H7 (cell line): ENCODE measurements at regions not wholly inside any gene's neighbourhood (a gene's known extent, or its start where the extent isn't known, plus 50 kb on each side); places are given as distances from the start of the nearest gene placed in this dataset.

ENCODE experiments used
- DNase-seq: peaks from one replicate; pipeline ENCODE4 v3.0.0; 2012
- H3K27me3 ChIP-seq: 2 replicates; pipeline ENCODE4 v1.6.0; 2011; ENCODE audit warnings: mild to moderate bottlenecking, low read length; ENCODE audit not compliant: control insufficient read depth, insufficient read depth
- H3K36me3 ChIP-seq: replicated peaks from 2 replicates; pipeline ENCODE4 v1.5.1; 2011; ENCODE audit warnings: low read length; ENCODE audit not compliant: control insufficient read depth, insufficient read depth
- H3K4me3 ChIP-seq: 2 replicates; pipeline ENCODE4 v1.5.1; 2011; ENCODE audit warnings: low read depth, mild to moderate bottlenecking, control low read depth, low read length, moderate library complexity; ENCODE audit not compliant: insufficient read depth

DNA sequence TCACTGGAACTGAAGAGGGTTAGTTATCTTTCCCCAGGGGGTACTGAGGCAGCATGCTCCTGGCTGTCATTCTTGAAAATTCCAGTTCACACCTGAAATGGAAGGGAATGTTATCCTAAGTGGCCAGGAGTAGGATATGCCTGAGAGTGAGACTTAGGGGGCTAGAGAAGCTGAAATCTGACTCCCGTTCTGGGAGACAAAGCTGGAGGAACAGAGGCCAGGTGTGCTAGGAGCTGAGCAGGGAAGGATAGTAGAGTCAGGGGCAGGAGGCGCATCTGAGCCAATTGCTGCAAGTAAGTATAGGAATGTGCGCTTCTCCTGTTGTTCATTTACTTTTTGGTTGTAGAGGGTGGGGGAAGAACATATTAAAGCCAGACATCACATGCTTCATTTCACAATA, 58.1 kb upstream of the KIAA1217 start:
- DNase-seq = peak; percentile 16
- no peaks in the 10 kb centered on the region for H3K27me3 ChIP-seq
- no peak overlapping the region for H3K4me3 ChIP-seq
- H3K36me3 ChIP-seq = no peaks in the 10 kb centered on the region

DNA sequence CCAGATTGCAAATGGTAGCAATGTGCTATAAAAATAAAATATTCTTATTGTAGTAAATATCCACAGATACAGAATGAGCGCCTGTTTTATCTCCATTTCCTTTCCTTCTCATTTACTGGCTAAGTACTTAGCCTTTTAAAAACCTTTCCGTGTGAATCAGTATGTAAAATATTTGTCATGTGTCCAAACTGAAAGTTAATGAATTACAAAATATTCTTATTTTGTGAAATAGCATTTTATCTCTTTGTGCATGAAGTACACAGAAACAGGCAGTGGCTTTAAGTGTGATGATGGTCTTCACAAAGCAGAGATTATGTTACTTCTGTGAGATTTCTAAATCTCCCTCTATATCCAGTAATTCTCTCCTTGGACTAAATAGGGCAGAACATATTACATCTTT, 56.7 kb upstream of the KIAA1217 start:
- no peak for DNase-seq
- Histone ChIP-seq H3K27me3 (no peaks in the 10 kb centered on the region), H3K4me3 (no peak overlapping the region), H3K36me3 (no peaks in the 10 kb centered on the region)

- Histone ChIP-seq H3K4me3 (no peak overlapping the region), H3K36me3 (no peaks in the 10 kb centered on the region), H3K27me3 (no peaks in the 10 kb centered on the region)
- DNase-seq = no peak
Measured at GRCh38 chr10:24153031-24153430, 55.9 kb upstream of the KIAA1217 start.

DNA sequence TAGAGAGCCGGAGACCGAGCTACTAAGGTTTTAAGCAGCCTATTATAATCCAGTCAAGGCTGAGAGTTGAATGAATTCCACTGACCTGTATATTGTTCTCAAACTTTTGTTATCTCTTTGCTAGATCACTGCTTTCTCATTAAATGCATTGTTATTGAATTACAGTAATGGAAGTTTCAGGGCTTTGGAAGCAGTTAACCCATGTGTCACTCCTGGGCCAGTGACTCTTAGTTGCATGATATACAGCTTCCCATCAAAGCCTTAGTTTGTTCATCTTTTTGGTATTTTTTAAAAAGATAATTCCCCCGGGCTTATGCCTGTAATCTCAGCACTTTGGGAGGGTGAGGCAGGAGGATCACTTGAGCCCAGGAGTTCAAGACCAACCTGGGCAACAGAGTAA, 55.4 kb upstream of the KIAA1217 start:
- Histone ChIP-seq H3K36me3 (no peaks in the 10 kb centered on the region), H3K4me3 (no peak overlapping the region), H3K27me3 (no peaks in the 10 kb centered on the region)
- no peak for DNase-seq

- H3K36me3 ChIP-seq = no peaks in the 10 kb centered on the region
- H3K4me3 ChIP-seq = no peak overlapping the region
- no peak for DNase-seq
- no peaks in the 10 kb centered on the region for H3K27me3 ChIP-seq
Measured at GRCh38 chr10:24156686-24157085, 52.3 kb upstream of the KIAA1217 start.

DNA sequence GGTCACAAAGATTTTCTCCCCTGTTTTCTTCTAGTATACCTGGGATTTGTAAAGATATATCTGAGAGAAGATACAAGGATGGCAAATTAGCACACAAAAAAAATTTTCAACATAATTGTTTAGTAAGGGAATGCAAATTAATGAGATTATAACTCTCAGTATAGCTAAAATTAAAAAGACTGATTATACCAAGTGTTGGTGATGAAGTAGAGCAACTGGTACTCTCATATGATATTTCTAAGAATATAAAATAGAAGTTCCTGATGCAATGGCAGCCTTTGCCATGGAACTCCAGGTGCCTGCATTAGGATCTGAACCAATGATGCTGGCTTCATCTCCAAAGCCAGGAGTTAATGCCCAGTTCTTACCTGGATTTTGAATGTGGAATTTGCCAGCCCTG, 51.4 kb upstream of the KIAA1217 start:
- DNase-seq = no peak
- H3K27me3 ChIP-seq = no peaks in the 10 kb centered on the region
- no peak overlapping the region for H3K4me3 ChIP-seq
- no peaks in the 10 kb centered on the region for H3K36me3 ChIP-seq
